H1 (cell line): ENCODE measurements at regions not wholly inside any gene's neighbourhood (a gene's known extent, or its start where the extent isn't known, plus 50 kb on each side); places are given as distances from the start of the nearest gene placed in this dataset.

Source experiments
- CTCF ChIA-PET: fragments of 300-600 bp; sonication (Branson Sonifier 250); formaldehyde crosslinking; loops from one replicate; lab custom pipeline; 2021; ENCODE audit not compliant: partially characterized antibody; lab: Charles Lee
- POLR2A ChIA-PET: fragments of 300-600 bp; sonication (Branson Sonifier 250); formaldehyde crosslinking; loops from one replicate; lab custom pipeline; 2021; ENCODE audit warnings: inconsistent platforms; ENCODE audit not compliant: partially characterized antibody; lab: Charles Lee
- DNase-seq, 2 experiments: peaks; one replicate each; pipeline versions ENCODE4 v3.0.0 to v3.0.0-alpha.2; 2010 to 2022; ENCODE audit warnings: low spot score in 2 of 2, low read depth in 1 of 2, mixed read lengths in 1 of 2
- FAIRE-seq: peaks from 2 replicates; lab custom pipeline; 2011; peaks lifted over from hg19 to GRCh38; lab: Jason Lieb, UNC
- H2AFZ ChIP-seq: 2 replicates; pipeline ENCODE4 v1.8.1; 2012; ENCODE audit warnings: low read length, inconsistent platforms
- H2AK5ac ChIP-seq: 2 replicates; pipeline ENCODE4 v1.6.1; 2013; ENCODE audit warnings: low read depth, low read length
- H2BK120ac ChIP-seq: replicated peaks from 2 replicates; pipeline ENCODE3; 2013; ENCODE audit warnings: low read depth, low read length, inconsistent platforms
- H2BK12ac ChIP-seq: 2 replicates; pipeline ENCODE4 v1.6.1; 2013; ENCODE audit warnings: low read depth, low read length
- H2BK15ac ChIP-seq: 2 replicates; pipeline ENCODE4 v1.6.1; 2013; ENCODE audit warnings: low read length
- H2BK20ac ChIP-seq: 2 replicates; pipeline ENCODE4 v1.6.1; 2013; ENCODE audit warnings: low read length
- H2BK5ac ChIP-seq: 2 replicates; pipeline ENCODE4 v1.6.1; 2013; ENCODE audit warnings: low read depth, low read length
- H3K14ac ChIP-seq: 2 replicates; pipeline ENCODE4 v1.6.1; 2013; ENCODE audit warnings: inconsistent platforms; ENCODE audit not compliant: insufficient read length
- H3K18ac ChIP-seq: 2 replicates; pipeline ENCODE4 v1.6.1; 2013; ENCODE audit warnings: low read length; ENCODE audit errors: extremely low read depth
- H3K23ac ChIP-seq: 2 replicates; pipeline ENCODE4 v1.6.1; 2013; ENCODE audit warnings: inconsistent platforms; ENCODE audit not compliant: insufficient read length
- H3K23me2 ChIP-seq: 2 replicates; pipeline ENCODE4 v1.6.1; 2013; ENCODE audit warnings: low read depth, low read length
- H3K27ac ChIP-seq: 2 replicates; pipeline ENCODE4 v1.6.1; 2011; ENCODE audit warnings: low read depth, low read length, inconsistent platforms
- H3K27me3 ChIP-seq, 4 experiments: replicated peaks in 1 of 4; 1 replicate in 1 of 4; 2 replicates in 3 of 4; pipeline versions ENCODE4 v1.6.1 to v1.8.1; 2011 to 2013; ENCODE audit warnings: low read length in 3 of 4, mild to moderate bottlenecking in 3 of 4, inconsistent platforms in 2 of 4, mixed read lengths in 2 of 4, moderate library complexity in 1 of 4; ENCODE audit not compliant: control insufficient read depth in 3 of 4, insufficient read depth in 3 of 4; ENCODE audit errors: extremely low read depth in 1 of 4
- H3K36me3 ChIP-seq, 4 experiments: 2 replicates each; pipeline versions ENCODE4 v1.6.1 to v1.8.1; 2011 to 2013; ENCODE audit warnings: mild to moderate bottlenecking in 4 of 4, low read length in 3 of 4, moderate library complexity in 2 of 4, control low read depth in 1 of 4, inconsistent platforms in 1 of 4; ENCODE audit not compliant: insufficient read depth in 4 of 4, control insufficient read depth in 2 of 4
- H3K4ac ChIP-seq: replicated peaks from 2 replicates; pipeline ENCODE3; 2013; ENCODE audit warnings: low read length, low read depth, mixed read lengths, inconsistent platforms; ENCODE audit not compliant: insufficient read length
- H3K4me1 ChIP-seq, 4 experiments: replicated peaks in 1 of 4; 1 replicate in 1 of 4; 2 replicates in 3 of 4; pipeline versions ENCODE4 v1.6.1 to v1.8.1; 2011 to 2013; ENCODE audit warnings: low read length in 3 of 4, inconsistent platforms in 2 of 4, mixed read lengths in 1 of 4; ENCODE audit not compliant: insufficient read depth in 4 of 4, control insufficient read depth in 3 of 4
- H3K4me2 ChIP-seq, 2 experiments: 2 replicates each; pipeline versions ENCODE4 v1.6.1 to v1.8.1; 2011 to 2013; ENCODE audit warnings: low read depth in 2 of 2, low read length in 2 of 2, control low read depth in 1 of 2, inconsistent platforms in 1 of 2, mild to moderate bottlenecking in 1 of 2; ENCODE audit not compliant: insufficient read depth in 1 of 2
- H3K4me3 ChIP-seq, 4 experiments: fragments of 200-600, 300-600 bp in 1 of 4; sonication (generic), shearing (Covaris generic), sonication (Bioruptor Twin) in 1 of 4; 2 replicates each; pipeline versions ENCODE4 v1.5.1 to v1.8.1; 2011 to 2016; ENCODE audit warnings: low read length in 4 of 4, low read depth in 3 of 4, control low read depth in 2 of 4, inconsistent platforms in 2 of 4, mild to moderate bottlenecking in 2 of 4, mixed read lengths in 1 of 4, moderate library complexity in 1 of 4; ENCODE audit not compliant: insufficient read depth in 2 of 4; ENCODE audit errors: extremely low read depth in 1 of 4
- H3K56ac ChIP-seq: replicated peaks from 2 replicates; pipeline ENCODE3; 2013; ENCODE audit warnings: low read depth, mild to moderate bottlenecking, mixed read lengths, low read length, inconsistent platforms; ENCODE audit not compliant: insufficient read length
- H3K79me1 ChIP-seq: 2 replicates; pipeline ENCODE4 v1.6.1; 2013; ENCODE audit warnings: low read depth, low read length, control low read depth
- H3K79me2 ChIP-seq, 2 experiments: 2 replicates each; pipeline versions ENCODE4 v1.6.1 to v1.8.1; 2012 to 2013; ENCODE audit warnings: low read length in 2 of 2, mild to moderate bottlenecking in 2 of 2, inconsistent platforms in 1 of 2; ENCODE audit not compliant: insufficient read depth in 2 of 2, control insufficient read depth in 1 of 2
- H3K9ac ChIP-seq, 4 experiments: replicated peaks in 1 of 4; 1 replicate in 1 of 4; 2 replicates in 3 of 4; pipeline versions ENCODE4 v1.6.1 to v1.8.1; 2011 to 2013; ENCODE audit warnings: low read depth in 3 of 4, low read length in 3 of 4, control low read depth in 2 of 4, mild to moderate bottlenecking in 2 of 4, moderate library complexity in 2 of 4, inconsistent platforms in 1 of 4; ENCODE audit errors: extremely low read depth in 1 of 4
- H3K9me3 ChIP-seq, 2 experiments: 2 replicates each; pipeline versions ENCODE4 v1.6.1 to v1.8.1; 2012 to 2013; ENCODE audit warnings: mild to moderate bottlenecking in 2 of 2, moderate library complexity in 2 of 2, control low read depth in 1 of 2, inconsistent platforms in 1 of 2, low read depth in 1 of 2, low read length in 1 of 2, mixed read lengths in 1 of 2; ENCODE audit not compliant: insufficient read depth in 2 of 2
- H4K20me1 ChIP-seq, 2 experiments: replicated peaks in 1 of 2; 2 replicates each; pipeline versions ENCODE3 to v1.8.1; 2011 to 2013; ENCODE audit warnings: inconsistent platforms in 2 of 2, low read length in 2 of 2, mild to moderate bottlenecking in 1 of 2; ENCODE audit not compliant: insufficient read depth in 2 of 2, control insufficient read depth in 1 of 2
- H4K5ac ChIP-seq: 2 replicates; pipeline ENCODE4 v1.6.1; 2013; ENCODE audit warnings: low read length, low read depth, mixed read lengths, inconsistent platforms; ENCODE audit not compliant: insufficient read length
- H4K8ac ChIP-seq: 2 replicates; pipeline ENCODE4 v1.8.0; 2013; ENCODE audit warnings: mild to moderate bottlenecking, moderate library complexity, low read length, inconsistent platforms; ENCODE audit not compliant: insufficient read depth; ENCODE audit errors: extremely low read depth
- H4K91ac ChIP-seq: replicated peaks from 2 replicates; pipeline ENCODE3; 2013; ENCODE audit warnings: low read length, mixed read lengths, inconsistent platforms; ENCODE audit not compliant: insufficient read length
- CBX8 ChIP-seq: fragments of 300-800, 300-1000 bp; sonication (generic); IDR thresholded peaks from 2 replicates; pipeline ENCODE4 v1.7.1; 2016; ENCODE audit warnings: low read depth, low read length, borderline replicate concordance
- CEBPB ChIP-seq: IDR thresholded peaks from 2 replicates; pipeline ENCODE4 v1.6.1; 2012; ENCODE audit warnings: low read depth, low read length
- EGR1 ChIP-seq: IDR thresholded peaks from 2 replicates; pipeline ENCODE4 v1.6.1; 2011; ENCODE audit warnings: low read depth, low read length, borderline replicate concordance
- FOSL1 ChIP-seq: IDR thresholded peaks from 2 replicates; pipeline ENCODE4 v1.6.1; 2011; ENCODE audit warnings: mild to moderate bottlenecking, low read depth, low read length, moderate library complexity; ENCODE audit not compliant: insufficient read depth
- NANOG ChIP-seq: IDR thresholded peaks from 2 replicates; pipeline ENCODE4 v1.6.1; 2011; ENCODE audit warnings: low read length, low read depth, mild to moderate bottlenecking, inconsistent platforms; ENCODE audit not compliant: insufficient read depth, poor library complexity, severe bottlenecking
- NRF1 ChIP-seq: IDR thresholded peaks from 2 replicates; pipeline ENCODE4 v1.6.1; 2011; ENCODE audit warnings: mild to moderate bottlenecking, low read depth, low read length, improper control_type of control experiment
- SIN3A ChIP-seq, 2 experiments: IDR thresholded peaks in 1 of 2; conservative IDR thresholded peaks in 1 of 2; 2 replicates each; pipeline ENCODE4 v1.6.1; 2011 to 2012; ENCODE audit warnings: low read length in 2 of 2, improper control_type of control experiment in 1 of 2, low read depth in 1 of 2, mild to moderate bottlenecking in 1 of 2
- TCF12 ChIP-seq: IDR thresholded peaks from 2 replicates; pipeline ENCODE4 v1.6.1; 2011; ENCODE audit warnings: low read depth, mild to moderate bottlenecking, low read length
- YY1 ChIP-seq: IDR thresholded peaks from 2 replicates; pipeline ENCODE4 v1.6.1; 2011; ENCODE audit warnings: low read depth, mild to moderate bottlenecking, low read length
- WGBS, 2 experiments: shearing (Covaris generic) in 1 of 2; methylation state at CpG; one replicate each; pipeline versions ENCODE4 v1.1.6 to v1.1.7; 2013 to 2015; ENCODE audit warnings: low lambda C conversion rate in 2 of 2, mixed read lengths in 2 of 2, inconsistent platforms in 1 of 2, low coverage in 1 of 2, missing lambda C conversion rate in 1 of 2; ENCODE audit not compliant: insufficient replicate concordance in 2 of 2, insufficient coverage in 1 of 2, insufficient read length in 1 of 2; ENCODE audit errors: extremely low coverage in 1 of 2, missing lambda C conversion rate in 1 of 2; 5-methylcytosine and 5-hydroxymethylcytosine counted together
- TF ChIP-seq, protein P1 (sequence below): IDR thresholded peaks from 2 replicates; pipeline ENCODE4 v1.6.1; 2012; ENCODE audit warnings: inconsistent platforms
- TF ChIP-seq, protein P2 (sequence below): IDR thresholded peaks from 2 replicates; pipeline ENCODE4 v1.6.1; 2011; ENCODE audit warnings: low read depth, mild to moderate bottlenecking, low read length; ENCODE audit not compliant: insufficient read depth

DNA sequence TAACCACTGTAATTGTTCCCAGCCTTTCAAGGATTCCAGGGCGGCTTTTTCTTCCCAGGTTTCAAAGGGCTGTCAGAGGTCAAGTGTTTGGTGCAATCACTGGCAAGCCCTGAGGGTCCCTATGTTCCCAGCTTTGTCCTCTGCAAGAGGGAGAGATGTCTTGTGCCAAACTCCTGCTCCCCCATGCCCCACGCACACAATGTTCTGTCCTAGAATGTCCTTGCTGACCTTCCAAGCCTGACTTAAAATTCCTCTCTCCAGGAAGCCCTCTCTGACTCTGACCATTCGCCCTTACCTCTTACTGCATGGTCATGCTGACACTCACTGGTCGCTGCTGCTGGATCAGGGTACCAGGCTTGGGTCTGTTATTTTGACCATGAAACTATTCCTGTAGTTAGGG lies 152.5 kb upstream of the KCND3 start:
- no peaks in the 10 kb centered on the region for H3K36me3 ChIP-seq
- H4K91ac ChIP-seq: no peak overlapping the region
- no peaks in the 10 kb centered on the region for H3K27me3 ChIP-seq
- ChIA-PET POLR2A (no interaction called here), CTCF (no interaction called here)
- H3K79me2 ChIP-seq: no peaks in the 10 kb centered on the region
- H3K23me2 ChIP-seq: no peaks in the 10 kb centered on the region
- no peaks in the 10 kb centered on the region for H3K79me1 ChIP-seq
- H3K9me3 ChIP-seq: no peaks in the 10 kb centered on the region
- H2BK120ac ChIP-seq: no peak overlapping the region
- H4K5ac ChIP-seq: no peak overlapping the region
- H3K4me1 ChIP-seq: no peaks in the 10 kb centered on the region
- DNase-seq (no peak), FAIRE-seq (no peak)
- no peak for TF ChIP-seq FOSL1
- TF ChIP-seq, protein P1, sequence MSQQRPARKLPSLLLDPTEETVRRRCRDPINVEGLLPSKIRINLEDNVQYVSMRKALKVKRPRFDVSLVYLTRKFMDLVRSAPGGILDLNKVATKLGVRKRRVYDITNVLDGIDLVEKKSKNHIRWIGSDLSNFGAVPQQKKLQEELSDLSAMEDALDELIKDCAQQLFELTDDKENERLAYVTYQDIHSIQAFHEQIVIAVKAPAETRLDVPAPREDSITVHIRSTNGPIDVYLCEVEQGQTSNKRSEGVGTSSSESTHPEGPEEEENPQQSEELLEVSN: no peak
- TF ChIP-seq, protein P2, sequence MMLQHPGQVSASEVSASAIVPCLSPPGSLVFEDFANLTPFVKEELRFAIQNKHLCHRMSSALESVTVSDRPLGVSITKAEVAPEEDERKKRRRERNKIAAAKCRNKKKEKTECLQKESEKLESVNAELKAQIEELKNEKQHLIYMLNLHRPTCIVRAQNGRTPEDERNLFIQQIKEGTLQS: no peak
- no peak for TF ChIP-seq NANOG
- no peak for TF ChIP-seq NRF1
- no peak for TF ChIP-seq CEBPB
- no peak for TF ChIP-seq YY1
- TF ChIP-seq TCF12: no peak
- TF ChIP-seq EGR1: no peak
- no peak for TF ChIP-seq SIN3A (conservative IDR thresholded peaks at IDR 0.05 in 1 of 2, IDR thresholded peaks at IDR 0.05 in 1 of 2; ENCODE audit: low read depth in 1 of 2, low read length in 2 of 2)
- TF ChIP-seq CBX8: no peak
- H2BK12ac ChIP-seq: no peak overlapping the region
- no peaks in the 10 kb centered on the region for H4K20me1 ChIP-seq
- no peak overlapping the region for H3K4me2 ChIP-seq
- no peak overlapping the region for H3K14ac ChIP-seq
- H4K8ac ChIP-seq: no peak overlapping the region
- H2BK5ac ChIP-seq: no peak overlapping the region
- H3K18ac ChIP-seq: no peak overlapping the region
- H3K23ac ChIP-seq: no peak overlapping the region
- H3K4me3 ChIP-seq: no peak overlapping the region
- 80% methylated on average over 4 of the region's 4 CpGs; no CpG with 5 or more reads in 1 of the 2 experiments for WGBS, 2 experiments
- H3K9ac ChIP-seq: no peak overlapping the region
- H3K4ac ChIP-seq: no peak overlapping the region
- no peak overlapping the region for H2AK5ac ChIP-seq
- no peak overlapping the region for H3K27ac ChIP-seq
- no peak overlapping the region for H2AFZ ChIP-seq
- H3K56ac ChIP-seq: no peak overlapping the region
- no peak overlapping the region for H2BK15ac ChIP-seq
- H2BK20ac ChIP-seq: no peak overlapping the region
